Activated naive CD4-positive, alpha-beta T cell treated with anti-CD3 and anti-CD28 coated beads, Interleukin-2, amount 10 ng/mL, durations not matched to agents 7 days and 5 days (primary cell): ENCODE measurements at regions not wholly inside any gene's neighbourhood (a gene's known extent, or its start where the extent isn't known, plus 50 kb on each side); places are given as distances from the start of the nearest gene placed in this dataset.
"Not testable (repeated sequence)": the region's sequence is repeated elsewhere in the genome, so short reads cannot be mapped to it uniquely, and the experiment has no call there.

ENCODE experiments used
- CTCF ChIA-PET: fragments of 350-600 bp; sonication (Branson Sonifier 250); formaldehyde crosslinking; loops from one replicate; lab custom pipeline; 2021; ENCODE audit warnings: antibody characterized with exemption; lab: Charles Lee
- DNase-seq: peaks from one replicate; pipeline ENCODE4 v3.0.0-alpha.2; 2020
- H3K27ac Mint-ChIP-seq: one replicate; pipeline ENCODE4 v1.8.0; 2021; ENCODE audit warnings: mild to moderate bottlenecking, moderate library complexity, mixed read lengths
- H3K27me3 Mint-ChIP-seq: one replicate; pipeline ENCODE4 v1.8.0; 2021; ENCODE audit warnings: mild to moderate bottlenecking, mixed read lengths
- H3K36me3 Mint-ChIP-seq: one replicate; pipeline ENCODE4 v1.8.0; 2021; ENCODE audit warnings: mixed read lengths
- H3K4me1 Mint-ChIP-seq: one replicate; pipeline ENCODE4 v1.8.0; 2021; ENCODE audit warnings: mixed read lengths
- H3K4me3 Mint-ChIP-seq: one replicate; pipeline ENCODE4 v1.8.0; 2021; ENCODE audit warnings: mild to moderate bottlenecking, moderate library complexity, mixed read lengths
- H3K9me3 Mint-ChIP-seq: one replicate; pipeline ENCODE4 v1.8.0; 2021; ENCODE audit warnings: mixed read lengths

- Mint-ChIP-seq H3K27ac (no peak overlapping the region), H3K9me3 (peaks cover 2% of the 10 kb centered on the region), H3K27me3 (no peaks in the 10 kb centered on the region), H3K4me3 (no peak overlapping the region), H3K36me3 (no peaks in the 10 kb centered on the region), H3K4me1 (no peaks in the 10 kb centered on the region)
- CTCF ChIA-PET = interaction anchor here (1.7 kb wide), 2 partner anchors 15 to 408 kb away, joined by 3 to 4 read pairs; no protein-coding TSS in a partner anchor
- DNase-seq = no peak
Observed at GRCh38 chr2:44071454-44072046, 75.8 kb upstream of the LRPPRC start.

GRCh38 chr2:44073667-44074066 lies 77.9 kb upstream of the LRPPRC start:
- H3K4me1 Mint-ChIP-seq, H3K27me3 Mint-ChIP-seq, H3K4me3 Mint-ChIP-seq, CTCF ChIA-PET, H3K9me3 Mint-ChIP-seq, H3K36me3 Mint-ChIP-seq, DNase-seq, H3K27ac Mint-ChIP-seq: not testable (repeated sequence)

- CTCF ChIA-PET = not testable (repeated sequence)
Observed at GRCh38 chr2:44074795-44075194, 79.0 kb upstream of the LRPPRC start.

GRCh38 chr2:44075541-44075940 lies 79.8 kb upstream of the LRPPRC start:
- no peak overlapping the region for H3K4me3 Mint-ChIP-seq
- no peak for DNase-seq
- no peaks in the 10 kb centered on the region for H3K36me3 Mint-ChIP-seq
- H3K9me3 Mint-ChIP-seq = no peaks in the 10 kb centered on the region
- H3K4me1 Mint-ChIP-seq = no peaks in the 10 kb centered on the region
- no peaks in the 10 kb centered on the region for H3K27me3 Mint-ChIP-seq
- H3K27ac Mint-ChIP-seq = no peak overlapping the region
- CTCF ChIA-PET = no interaction called here

More at GRCh38 chr2:44074795-44075194, 79.0 kb upstream of the LRPPRC start:
- H3K9me3 Mint-ChIP-seq, DNase-seq, H3K27me3 Mint-ChIP-seq, H3K4me3 Mint-ChIP-seq, H3K36me3 Mint-ChIP-seq, H3K27ac Mint-ChIP-seq, H3K4me1 Mint-ChIP-seq: not testable (repeated sequence)

- H3K36me3 Mint-ChIP-seq = no peaks in the 10 kb centered on the region
- H3K27ac Mint-ChIP-seq = no peak overlapping the region
- no peaks in the 10 kb centered on the region for H3K9me3 Mint-ChIP-seq
- H3K4me1 Mint-ChIP-seq = peaks cover 9% of the 10 kb centered on the region
- H3K27me3 Mint-ChIP-seq = no peaks in the 10 kb centered on the region
- no peak for DNase-seq
- H3K4me3 Mint-ChIP-seq = no peak overlapping the region
- CTCF ChIA-PET = interaction anchor here (1.1 kb wide), 1 partner anchor 274 kb away, joined by 4 read pairs; no protein-coding TSS in a partner anchor
Observed at GRCh38 chr2:44077942-44078511, 82.2 kb upstream of the LRPPRC start.

- H3K27ac Mint-ChIP-seq = no peak overlapping the region
- no peaks in the 10 kb centered on the region for H3K27me3 Mint-ChIP-seq
- DNase-seq = no peak
- H3K4me1 Mint-ChIP-seq = peaks cover 9% of the 10 kb centered on the region
- no peak overlapping the region for H3K4me3 Mint-ChIP-seq
- no peaks in the 10 kb centered on the region for H3K9me3 Mint-ChIP-seq
- H3K36me3 Mint-ChIP-seq = no peaks in the 10 kb centered on the region
- CTCF ChIA-PET = no interaction called here
Observed at GRCh38 chr2:44079686-44080085, 83.9 kb upstream of the LRPPRC start.

GRCh38 chr2:44083054-44083453 lies 85.6 kb upstream of the PPM1B start:
- no peaks in the 10 kb centered on the region for H3K36me3 Mint-ChIP-seq
- no peak for DNase-seq
- CTCF ChIA-PET = interaction anchor here (0.5 kb wide), 1 partner anchor 492 kb away, joined by 3 read pairs; no protein-coding TSS in a partner anchor
- no peak overlapping the region for H3K27ac Mint-ChIP-seq
- no peak overlapping the region for H3K4me3 Mint-ChIP-seq
- no peaks in the 10 kb centered on the region for H3K9me3 Mint-ChIP-seq
- no peaks in the 10 kb centered on the region for H3K27me3 Mint-ChIP-seq
- peaks cover 16% of the 10 kb centered on the region for H3K4me1 Mint-ChIP-seq

GRCh38 chr2:44084850-44085249 lies 83.8 kb upstream of the PPM1B start:
- H3K27me3 Mint-ChIP-seq = no peaks in the 10 kb centered on the region
- no peak for DNase-seq
- peaks cover 18% of the 10 kb centered on the region for H3K4me1 Mint-ChIP-seq
- no peaks in the 10 kb centered on the region for H3K9me3 Mint-ChIP-seq
- no peak overlapping the region for H3K27ac Mint-ChIP-seq
- CTCF ChIA-PET = interaction anchor here (0.7 to 1.5 kb wide), 4 partner anchors 8 to 870 kb away, joined by 3 to 5 read pairs (median 3); no protein-coding TSS in a partner anchor
- no peak overlapping the region for H3K4me3 Mint-ChIP-seq
- H3K36me3 Mint-ChIP-seq = no peaks in the 10 kb centered on the region

GRCh38 chr2:44086629-44087028 lies 82.0 kb upstream of the PPM1B start:
- CTCF ChIA-PET = interaction anchor here (0.7 to 3.3 kb wide), 6 partner anchors 14 to 307 kb away, joined by 3 to 20 read pairs (median 4); partner anchors contain the start of gene CAMKMT
- H3K4me3 Mint-ChIP-seq = no peak overlapping the region

GRCh38 chr2:44087036-44087713 lies 81.5 kb upstream of the PPM1B start:
- Mint-ChIP-seq H3K4me3 (peak overlapping the region; percentile 63), H3K4me1 (peaks cover 24% of the 10 kb centered on the region), H3K27me3 (no peaks in the 10 kb centered on the region), H3K9me3 (no peaks in the 10 kb centered on the region), H3K27ac (peak overlapping the region; percentile 78), H3K36me3 (no peaks in the 10 kb centered on the region)
- CTCF ChIA-PET = interaction anchor here (0.7 to 3.3 kb wide), 13 partner anchors 10 to 306 kb away, joined by 3 to 20 read pairs (median 4); partner anchors contain the start of gene CAMKMT
- DNase-seq = peak; percentile 88

More at GRCh38 chr2:44086629-44087028, 82.0 kb upstream of the PPM1B start:
- Mint-ChIP-seq H3K4me1 (peaks cover 27% of the 10 kb centered on the region), H3K27ac (no peak overlapping the region), H3K27me3 (no peaks in the 10 kb centered on the region), H3K36me3 (no peaks in the 10 kb centered on the region), H3K9me3 (no peaks in the 10 kb centered on the region)
- DNase-seq = no peak

GRCh38 chr2:44087714-44088092 lies 81.0 kb upstream of the PPM1B start:
- Mint-ChIP-seq H3K4me3 (peak overlapping the region; percentile 63), H3K27ac (peak overlapping the region; percentile 78), H3K4me1 (peaks cover 26% of the 10 kb centered on the region), H3K27me3 (no peaks in the 10 kb centered on the region), H3K9me3 (no peaks in the 10 kb centered on the region), H3K36me3 (no peaks in the 10 kb centered on the region)
- DNase-seq = no peak
- CTCF ChIA-PET = interaction anchor here (0.7 to 3.3 kb wide), 15 partner anchors 9 to 392 kb away, joined by 3 to 20 read pairs (median 4); partner anchors contain the start of gene CAMKMT

GRCh38 chr2:44092519-44092918 lies 76.2 kb upstream of the PPM1B start:
- not testable (repeated sequence) for H3K4me3 Mint-ChIP-seq, H3K27ac Mint-ChIP-seq, H3K27me3 Mint-ChIP-seq, DNase-seq, H3K36me3 Mint-ChIP-seq, H3K9me3 Mint-ChIP-seq
- H3K4me1 Mint-ChIP-seq = peaks cover 24% of the 10 kb centered on the region
- CTCF ChIA-PET = interaction anchor here (0.7 to 1.7 kb wide), 2 partner anchors 76 to 387 kb away, joined by 3 to 6 read pairs; no protein-coding TSS in a partner anchor

- H3K4me1 Mint-ChIP-seq = peaks cover 29% of the 10 kb centered on the region
- H3K27ac Mint-ChIP-seq = no peak overlapping the region
- H3K9me3 Mint-ChIP-seq = no peaks in the 10 kb centered on the region
- no peaks in the 10 kb centered on the region for H3K36me3 Mint-ChIP-seq
- H3K27me3 Mint-ChIP-seq = peaks cover 6% of the 10 kb centered on the region
- DNase-seq = no peak
- H3K4me3 Mint-ChIP-seq = no peak overlapping the region
- CTCF ChIA-PET = no interaction called here
Observed at GRCh38 chr2:44093970-44094369, 74.7 kb upstream of the PPM1B start.

- H3K27ac Mint-ChIP-seq = no peak overlapping the region
- CTCF ChIA-PET = interaction anchor here (1.1 kb wide), 1 partner anchor 9 kb away, joined by 4 read pairs; no protein-coding TSS in a partner anchor
- peaks cover 19% of the 10 kb centered on the region for H3K4me1 Mint-ChIP-seq
Observed at GRCh38 chr2:44097322-44097907, 71.3 kb upstream of the PPM1B start.

More at GRCh38 chr2:44097322-44097907, 71.3 kb upstream of the PPM1B start:
- H3K4me3 Mint-ChIP-seq = no peak overlapping the region
- peaks cover 10% of the 10 kb centered on the region for H3K27me3 Mint-ChIP-seq
- H3K36me3 Mint-ChIP-seq = no peaks in the 10 kb centered on the region
- DNase-seq = no peak
- no peaks in the 10 kb centered on the region for H3K9me3 Mint-ChIP-seq
